Astrocyte of the cerebellum (primary cell): ENCODE measurements at regions not wholly inside any gene's neighbourhood (a gene's known extent, or its start where the extent isn't known, plus 50 kb on each side); places are given as distances from the start of the nearest gene placed in this dataset.
"Not testable (repeated sequence)": the region's sequence is repeated elsewhere in the genome, so short reads cannot be mapped to it uniquely, and the experiment has no call there.

Experiments used
- DNase-seq: peaks from one replicate; pipeline ENCODE4 v3.0.0-alpha.2; 2011; ENCODE audit warnings: low read depth
- H3K4me3 ChIP-seq: 2 replicates; pipeline ENCODE4 v1.5.1; 2011; ENCODE audit warnings: mild to moderate bottlenecking, low read depth, low read length, moderate library complexity
- in situ Hi-C: cut with HindIII; loops from 2 replicates; pipeline ENCODE4 v1.10.0; 2017; ENCODE audit warnings: low sequenced_read_pairs
- TF ChIP-seq, protein P1 (sequence below): IDR thresholded peaks from 2 replicates; pipeline ENCODE4 v1.5.1; 2012; ENCODE audit warnings: low read length, low read depth, moderate library complexity, mild to moderate bottlenecking; ENCODE audit errors: missing control alignments

DNA sequence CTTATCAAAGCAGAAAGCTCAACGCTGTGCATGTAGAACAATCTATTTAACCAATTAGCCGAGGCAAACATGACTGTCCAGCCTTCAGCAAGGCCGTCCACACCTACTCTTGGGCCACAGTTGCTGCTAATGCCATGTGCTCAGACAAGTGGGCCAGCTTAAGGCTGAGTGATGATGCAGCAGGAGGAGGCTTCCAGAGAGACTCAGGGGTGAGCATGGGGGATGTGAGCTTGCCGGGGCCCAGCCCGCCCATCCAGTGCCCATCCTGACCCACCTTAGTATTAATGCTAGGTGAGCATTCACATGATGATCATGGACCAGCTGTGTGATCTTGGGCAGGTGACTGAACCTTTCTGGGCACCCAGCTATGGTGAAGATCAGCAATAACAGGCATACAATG lies 150.1 kb downstream of the TPRA1 start:
- no peak for DNase-seq
- in situ Hi-C loops: no loop called here
- no peak overlapping the region for H3K4me3 ChIP-seq
- TF ChIP-seq, protein P1, sequence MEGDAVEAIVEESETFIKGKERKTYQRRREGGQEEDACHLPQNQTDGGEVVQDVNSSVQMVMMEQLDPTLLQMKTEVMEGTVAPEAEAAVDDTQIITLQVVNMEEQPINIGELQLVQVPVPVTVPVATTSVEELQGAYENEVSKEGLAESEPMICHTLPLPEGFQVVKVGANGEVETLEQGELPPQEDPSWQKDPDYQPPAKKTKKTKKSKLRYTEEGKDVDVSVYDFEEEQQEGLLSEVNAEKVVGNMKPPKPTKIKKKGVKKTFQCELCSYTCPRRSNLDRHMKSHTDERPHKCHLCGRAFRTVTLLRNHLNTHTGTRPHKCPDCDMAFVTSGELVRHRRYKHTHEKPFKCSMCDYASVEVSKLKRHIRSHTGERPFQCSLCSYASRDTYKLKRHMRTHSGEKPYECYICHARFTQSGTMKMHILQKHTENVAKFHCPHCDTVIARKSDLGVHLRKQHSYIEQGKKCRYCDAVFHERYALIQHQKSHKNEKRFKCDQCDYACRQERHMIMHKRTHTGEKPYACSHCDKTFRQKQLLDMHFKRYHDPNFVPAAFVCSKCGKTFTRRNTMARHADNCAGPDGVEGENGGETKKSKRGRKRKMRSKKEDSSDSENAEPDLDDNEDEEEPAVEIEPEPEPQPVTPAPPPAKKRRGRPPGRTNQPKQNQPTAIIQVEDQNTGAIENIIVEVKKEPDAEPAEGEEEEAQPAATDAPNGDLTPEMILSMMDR: no peak

DNA sequence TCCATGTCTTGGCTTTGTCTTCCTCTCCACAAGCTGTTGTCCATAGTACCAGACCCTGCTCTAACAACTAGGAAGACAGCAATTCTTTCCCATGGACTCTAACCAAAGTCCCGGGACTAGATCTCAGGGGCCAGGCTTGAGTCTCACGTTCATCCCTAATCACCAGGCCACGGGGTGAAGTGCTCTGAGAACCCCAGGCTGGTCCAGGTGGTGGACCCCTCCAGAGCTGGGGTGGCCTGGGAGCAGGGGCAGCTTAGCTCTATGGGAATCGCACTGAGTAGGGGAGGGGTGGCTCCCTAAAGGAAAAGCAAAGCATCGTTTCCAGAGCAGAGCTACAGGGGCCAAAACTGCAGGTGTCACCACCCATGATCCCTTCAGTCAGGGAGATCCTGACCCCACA lies 150.9 kb downstream of the TPRA1 start:
- TF ChIP-seq, protein P1: no peak
- no peak overlapping the region for H3K4me3 ChIP-seq
- in situ Hi-C loops: no loop called here
- DNase-seq: no peak

DNA sequence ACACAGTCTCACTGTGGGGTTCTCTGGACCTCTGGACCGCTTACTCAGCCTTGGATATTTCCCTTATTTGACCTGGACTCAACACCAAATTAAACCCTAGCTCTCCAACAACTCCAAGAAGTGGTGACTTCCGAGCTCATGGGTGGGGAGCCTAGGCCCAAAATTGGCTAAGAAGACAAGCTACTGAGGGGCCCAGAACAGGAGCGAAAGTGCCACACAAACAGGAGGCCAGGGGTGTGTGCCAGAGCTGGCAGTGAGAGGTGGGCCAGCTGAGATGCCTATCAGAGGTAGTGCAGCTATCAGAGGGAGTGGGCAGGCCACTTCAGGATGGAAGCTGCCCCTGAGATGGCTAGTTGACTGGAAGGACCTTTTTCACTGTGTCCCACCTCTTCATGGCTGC lies 151.1 kb upstream of the PRR20G start:
- in situ Hi-C loops: no loop called here
- TF ChIP-seq, protein P1: no peak
- H3K4me3 ChIP-seq: no peak overlapping the region
- no peak for DNase-seq

DNA sequence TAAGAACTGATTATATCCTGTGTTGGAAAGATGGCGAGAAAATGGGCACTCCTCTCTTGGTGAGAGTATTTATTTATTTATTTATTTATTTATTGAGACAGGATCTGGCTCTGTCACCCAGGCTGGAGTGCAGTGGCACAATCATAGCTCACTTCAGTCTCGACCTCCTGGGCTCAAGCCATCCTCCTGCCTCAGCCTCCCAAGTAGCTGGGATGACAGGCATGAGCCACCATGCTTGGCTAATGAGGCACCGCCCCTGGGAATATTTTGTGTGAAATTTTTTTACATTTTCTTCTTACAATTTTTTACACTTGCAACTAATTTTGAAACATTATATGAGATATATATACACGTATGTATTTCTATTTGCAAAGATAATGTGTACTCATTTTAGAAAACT lies 150.5 kb upstream of the PRR20G start:
- TF ChIP-seq, protein P1: no peak
- DNase-seq: no peak
- in situ Hi-C loops: no loop called here
- no peak overlapping the region for H3K4me3 ChIP-seq

DNA sequence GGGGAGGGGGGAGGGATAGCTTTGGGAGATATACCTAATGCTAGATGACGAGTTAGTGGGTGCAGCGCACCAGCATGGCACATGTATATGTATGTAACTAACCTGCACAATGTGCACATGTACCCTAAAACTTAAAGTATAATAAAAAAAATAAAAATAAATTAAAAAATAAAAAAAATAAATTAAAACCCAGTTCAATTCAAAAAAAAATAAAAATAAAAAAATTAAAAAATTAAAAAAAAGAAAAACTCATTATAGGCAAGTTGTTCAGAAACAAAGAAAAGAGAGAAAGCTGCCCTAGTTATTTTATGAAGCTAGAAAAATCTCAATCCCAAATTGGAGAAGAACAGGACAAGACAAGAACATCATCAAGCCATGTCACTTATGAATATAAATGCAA lies 147.5 kb upstream of the PRR20G start:
- H3K4me3 ChIP-seq, DNase-seq, in situ Hi-C loops: not testable (repeated sequence)

DNA sequence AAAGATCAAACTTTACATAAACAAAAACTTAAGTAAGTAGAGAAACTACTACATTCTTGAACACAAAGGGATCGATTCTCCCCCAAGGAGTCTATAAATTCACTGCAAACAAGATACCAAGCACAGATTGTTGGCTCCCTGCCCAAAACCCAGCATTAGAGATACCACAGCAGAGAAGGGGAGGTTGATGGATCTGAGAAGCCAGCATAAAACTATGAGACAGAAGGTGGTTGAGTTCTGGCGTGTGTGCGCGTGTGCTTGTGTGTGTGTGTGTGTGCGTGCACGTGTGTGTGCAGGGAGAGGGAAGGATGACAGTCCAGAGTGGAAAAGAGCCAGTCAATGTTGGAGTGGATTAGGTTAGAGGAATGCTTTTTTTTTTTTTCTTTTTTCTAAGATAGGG lies 143.2 kb upstream of the PRR20G start:
- in situ Hi-C loops: no loop called here
- TF ChIP-seq, protein P1: no peak
- no peak for DNase-seq
- H3K4me3 ChIP-seq: no peak overlapping the region

DNA sequence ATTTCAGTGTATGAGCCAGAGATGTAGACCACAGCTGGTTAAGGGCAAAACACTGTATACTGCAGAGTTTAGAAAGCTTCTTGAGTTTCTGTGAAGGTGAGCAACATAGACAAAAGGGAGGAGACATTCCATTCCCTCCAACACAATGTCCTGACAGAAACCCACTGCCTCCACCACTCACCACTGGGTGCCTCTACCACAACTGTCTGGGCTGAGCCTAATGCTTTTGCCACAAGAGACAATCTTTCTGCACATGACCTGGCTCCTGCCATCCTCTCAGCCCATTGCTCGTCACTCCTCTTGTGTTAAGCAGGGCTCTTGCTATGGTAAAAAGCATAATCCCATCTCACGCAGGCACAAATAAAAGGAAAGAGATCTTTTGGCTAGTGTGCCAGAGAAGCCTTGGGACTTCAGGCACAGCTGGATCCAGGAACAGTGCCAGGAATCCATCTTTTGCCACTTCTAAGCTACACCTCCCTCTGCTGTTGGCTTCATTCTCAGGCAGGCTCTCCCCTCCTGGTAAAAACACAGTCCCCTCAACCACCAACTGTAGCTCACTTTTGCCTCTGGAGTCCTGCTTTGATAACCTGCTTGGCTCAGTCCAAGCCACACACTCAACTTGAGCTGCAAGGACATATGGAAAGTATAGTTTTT lies 140.6 kb upstream of the PRR20G start:
- no peak overlapping the region for H3K4me3 ChIP-seq
- in situ Hi-C loops: no loop called here
- TF ChIP-seq, protein P1: no peak
- no peak for DNase-seq
